DMS 273 treated with DMSO at 0.1 percent for 48 hours (cell line): ENCODE measurements at regions not wholly inside any gene's neighbourhood (a gene's known extent, or its start where the extent isn't known, plus 50 kb on each side); places are given as distances from the start of the nearest gene placed in this dataset.
A peak's percentile ranks its signal among the peaks of the same experiment; 100 is the strongest.

Experiments used
- DNase-seq: peaks from one replicate; lab custom pipeline; 2025; lab: John Stamatoyannopoulos, UW

GRCh38 chr5:135662683-135663082, 83.9 kb upstream of the CXCL14 start:
- DNase-seq: no peak

- peak; percentile 25 for DNase-seq
Observed at GRCh38 chr5:135662061-135662481, 83.3 kb upstream of the CXCL14 start.

GRCh38 chr5:135660826-135661575, 82.2 kb upstream of the CXCL14 start:
- no peak for DNase-seq

GRCh38 chr5:135657536-135658305, 78.9 kb upstream of the CXCL14 start:
- DNase-seq: no peak

- no peak for DNase-seq
Observed at GRCh38 chr5:135655468-135655815, 76.7 kb upstream of the CXCL14 start.

GRCh38 chr5:135654761-135655467, 76.1 kb upstream of the CXCL14 start:
- no peak for DNase-seq

- DNase-seq: no peak
Observed at GRCh38 chr5:135651156-135651555, 72.4 kb upstream of the CXCL14 start.

- no peak for DNase-seq
Observed at GRCh38 chr5:135650081-135650480, 71.3 kb upstream of the CXCL14 start.

- no peak for DNase-seq
Observed at GRCh38 chr5:135649435-135649834, 70.6 kb upstream of the CXCL14 start.

GRCh38 chr5:135648116-135648515, 69.3 kb upstream of the CXCL14 start:
- no peak for DNase-seq

GRCh38 chr5:135645336-135646180, 66.8 kb upstream of the CXCL14 start:
- no peak for DNase-seq

GRCh38 chr5:135644816-135645215, 66.0 kb upstream of the CXCL14 start:
- DNase-seq: no peak

- no peak for DNase-seq
Observed at GRCh38 chr5:135643881-135644766, 65.3 kb upstream of the CXCL14 start.

- no peak for DNase-seq
Observed at GRCh38 chr5:135642934-135643333, 64.1 kb upstream of the CXCL14 start.

GRCh38 chr5:135642488-135642870, 63.7 kb upstream of the CXCL14 start:
- DNase-seq: no peak

- peak; percentile 54 for DNase-seq
Observed at GRCh38 chr5:135641734-135642487, 63.1 kb upstream of the CXCL14 start.

- DNase-seq: no peak
Observed at GRCh38 chr5:135641319-135641718, 62.5 kb upstream of the CXCL14 start.

GRCh38 chr5:135635451-135635850, 56.7 kb upstream of the CXCL14 start:
- DNase-seq: no peak

GRCh38 chr5:135632798-135633197, 54.0 kb upstream of the CXCL14 start:
- DNase-seq: no peak

- no peak for DNase-seq
Observed at GRCh38 chr5:135631391-135631790, 52.6 kb upstream of the CXCL14 start.
